WERI-Rb-1 (cell line): ENCODE measurements at regions not wholly inside any gene's neighbourhood (a gene's known extent, or its start where the extent isn't known, plus 50 kb on each side); places are given as distances from the start of the nearest gene placed in this dataset.
"Not testable (repeated sequence)": the region's sequence is repeated elsewhere in the genome, so short reads cannot be mapped to it uniquely, and the experiment has no call there.

Experiments used
- DNase-seq: peaks from one replicate; pipeline ENCODE4 v3.0.0-alpha.2; 2020
- H3K27ac ChIP-seq: fragments of 250-450 bp; sonication (Bioruptor Pico); 2 replicates; pipeline ENCODE4 v1.5.1; 2020; ENCODE audit warnings: mild to moderate bottlenecking, moderate library complexity
- H3K27me3 ChIP-seq: fragments of 250-450 bp; sonication (Bioruptor Pico); 2 replicates; pipeline ENCODE4 v1.5.1; 2021; ENCODE audit warnings: mild to moderate bottlenecking, low read depth, moderate library complexity; ENCODE audit not compliant: insufficient read depth, severe bottlenecking
- H3K36me3 ChIP-seq: fragments of 250-450 bp; sonication (Bioruptor Pico); 2 replicates; pipeline ENCODE4 v1.5.1; 2020; ENCODE audit warnings: mild to moderate bottlenecking, moderate library complexity
- H3K4me3 ChIP-seq: 2 replicates; pipeline ENCODE4 v1.5.1; 2011; ENCODE audit warnings: low read depth, mild to moderate bottlenecking, control low read depth, low read length
- H3K9me3 ChIP-seq: fragments of 250-450 bp; sonication (Bioruptor Pico); 2 replicates; pipeline ENCODE4 v1.5.1; 2021; ENCODE audit warnings: mild to moderate bottlenecking, moderate library complexity; ENCODE audit not compliant: severe bottlenecking
- TF ChIP-seq, protein P1 (sequence below): IDR thresholded peaks from 2 replicates; pipeline ENCODE4 v1.5.1; 2011; ENCODE audit warnings: low read depth, mild to moderate bottlenecking, control low read depth, inconsistent platforms, low read length

DNA sequence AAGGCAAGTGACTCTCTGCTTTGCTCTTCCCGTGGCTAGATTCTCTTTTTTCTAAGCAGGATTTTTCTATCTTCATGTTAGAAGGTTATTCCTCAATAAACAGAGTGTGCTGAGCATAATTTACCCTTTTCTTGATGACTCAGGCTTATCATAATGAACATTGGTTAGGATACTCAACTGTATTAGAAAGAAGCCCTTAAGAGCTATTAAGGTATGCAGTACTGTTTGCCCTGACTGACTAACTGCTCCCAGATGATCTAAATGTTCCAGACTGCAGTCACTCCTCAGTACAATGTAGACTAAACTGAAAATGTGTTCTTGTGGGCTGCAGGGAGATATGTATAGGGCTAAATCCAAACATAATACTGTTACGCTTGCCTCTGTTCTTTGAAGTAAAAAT is 687.8 kb downstream of the NUP35 start:
- Histone ChIP-seq H3K9me3 (no peaks in the 10 kb centered on the region), H3K36me3 (no peaks in the 10 kb centered on the region), H3K4me3 (no peak overlapping the region), H3K27ac (no peak overlapping the region), H3K27me3 (no peaks in the 10 kb centered on the region)
- TF ChIP-seq, protein P1, sequence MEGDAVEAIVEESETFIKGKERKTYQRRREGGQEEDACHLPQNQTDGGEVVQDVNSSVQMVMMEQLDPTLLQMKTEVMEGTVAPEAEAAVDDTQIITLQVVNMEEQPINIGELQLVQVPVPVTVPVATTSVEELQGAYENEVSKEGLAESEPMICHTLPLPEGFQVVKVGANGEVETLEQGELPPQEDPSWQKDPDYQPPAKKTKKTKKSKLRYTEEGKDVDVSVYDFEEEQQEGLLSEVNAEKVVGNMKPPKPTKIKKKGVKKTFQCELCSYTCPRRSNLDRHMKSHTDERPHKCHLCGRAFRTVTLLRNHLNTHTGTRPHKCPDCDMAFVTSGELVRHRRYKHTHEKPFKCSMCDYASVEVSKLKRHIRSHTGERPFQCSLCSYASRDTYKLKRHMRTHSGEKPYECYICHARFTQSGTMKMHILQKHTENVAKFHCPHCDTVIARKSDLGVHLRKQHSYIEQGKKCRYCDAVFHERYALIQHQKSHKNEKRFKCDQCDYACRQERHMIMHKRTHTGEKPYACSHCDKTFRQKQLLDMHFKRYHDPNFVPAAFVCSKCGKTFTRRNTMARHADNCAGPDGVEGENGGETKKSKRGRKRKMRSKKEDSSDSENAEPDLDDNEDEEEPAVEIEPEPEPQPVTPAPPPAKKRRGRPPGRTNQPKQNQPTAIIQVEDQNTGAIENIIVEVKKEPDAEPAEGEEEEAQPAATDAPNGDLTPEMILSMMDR, result no peak
- DNase-seq, result no peak

DNA sequence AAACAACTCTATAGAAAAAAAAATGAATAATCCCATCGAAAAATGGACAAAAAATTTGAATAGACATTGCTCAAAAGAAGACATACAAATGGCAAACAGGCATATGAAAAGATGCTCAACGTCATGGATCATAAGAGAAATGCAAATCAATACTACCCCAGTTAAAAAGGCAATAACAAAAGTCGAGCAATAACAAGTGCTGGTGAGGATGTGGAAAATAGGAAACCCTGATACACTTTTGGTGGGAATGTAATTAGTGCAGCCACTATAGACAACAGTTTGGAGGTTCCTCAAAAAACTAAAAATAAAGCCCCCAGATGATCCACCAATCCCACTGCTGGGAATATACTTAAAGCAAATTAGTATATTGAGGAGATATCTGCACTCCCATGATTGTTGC is 701.5 kb downstream of the NUP35 start:
- Histone ChIP-seq H3K4me3 (no peak overlapping the region), H3K36me3 (no peaks in the 10 kb centered on the region), H3K9me3 (no peaks in the 10 kb centered on the region), H3K27ac (no peak overlapping the region), H3K27me3 (no peaks in the 10 kb centered on the region)
- no peak for DNase-seq
- TF ChIP-seq, protein P1, result no peak

DNA sequence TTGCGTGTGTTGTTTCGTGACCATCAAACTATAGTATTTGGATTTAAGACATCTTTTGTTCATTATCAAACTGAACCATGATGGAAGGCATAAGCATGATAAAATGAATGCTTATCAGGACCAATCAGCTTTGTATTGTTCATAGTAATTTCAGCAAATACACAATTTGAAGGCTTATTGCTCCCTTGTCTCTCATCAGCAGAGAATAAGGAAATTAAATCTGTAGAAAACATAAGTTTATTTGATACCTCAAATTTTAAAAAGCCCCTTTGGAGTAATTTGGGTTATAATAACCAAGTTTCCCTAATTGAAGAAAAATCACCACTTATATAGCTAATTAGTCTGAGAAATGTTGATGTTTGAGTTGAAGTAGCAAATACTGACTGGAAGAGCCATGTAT is 705.7 kb downstream of the NUP35 start:
- no peaks in the 10 kb centered on the region for H3K27me3 ChIP-seq
- H3K36me3 ChIP-seq, result no peaks in the 10 kb centered on the region
- no peak overlapping the region for H3K27ac ChIP-seq
- no peaks in the 10 kb centered on the region for H3K9me3 ChIP-seq
- DNase-seq, result no peak
- H3K4me3 ChIP-seq, result no peak overlapping the region
- TF ChIP-seq, protein P1, result no peak

DNA sequence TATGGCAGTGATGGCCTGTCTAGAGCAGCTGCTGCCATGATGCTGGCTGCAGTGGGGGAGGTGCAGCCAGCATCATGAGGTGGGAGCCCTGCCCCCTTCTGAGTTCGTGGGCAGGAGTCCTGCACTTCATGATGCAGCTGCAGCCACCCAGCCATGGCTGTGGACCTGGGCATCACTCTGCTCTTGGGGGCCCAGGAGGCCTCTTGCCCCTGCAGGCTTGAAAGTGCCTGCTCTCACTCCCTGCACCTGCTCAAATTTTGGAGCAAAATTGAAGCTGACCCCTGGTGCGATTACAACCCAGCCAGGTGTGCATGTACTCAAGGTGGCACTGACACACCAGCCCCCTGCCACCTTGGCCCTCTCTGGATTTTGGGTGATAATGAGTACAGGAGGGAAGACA is 712.9 kb downstream of the NUP35 start:
- Histone ChIP-seq H3K36me3 (no peaks in the 10 kb centered on the region), H3K9me3 (no peaks in the 10 kb centered on the region), H3K27me3 (no peaks in the 10 kb centered on the region), H3K4me3 (no peak overlapping the region), H3K27ac (no peak overlapping the region)
- TF ChIP-seq, protein P1, result no peak
- no peak for DNase-seq

DNA sequence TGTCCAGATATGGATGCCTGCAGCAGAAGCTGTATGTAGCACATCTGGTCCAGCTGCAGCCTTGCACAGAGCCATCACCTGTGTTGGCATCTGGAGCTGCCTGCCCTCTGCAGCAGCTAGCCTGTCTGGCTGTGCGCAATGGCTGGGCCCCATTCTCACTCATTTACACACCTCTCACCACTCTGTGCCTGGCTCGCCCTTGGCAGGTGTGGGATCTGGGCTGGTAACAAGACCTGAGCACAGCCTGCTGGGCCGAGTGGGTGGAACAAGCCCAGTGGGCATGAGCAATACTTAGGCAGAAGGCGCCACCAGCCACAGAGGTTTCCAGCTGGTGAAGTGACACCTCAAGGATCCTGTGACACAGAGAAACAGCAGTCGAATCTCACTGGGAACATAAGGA is 714.1 kb downstream of the NUP35 start:
- Histone ChIP-seq H3K4me3 (no peak overlapping the region), H3K27me3 (no peaks in the 10 kb centered on the region), H3K27ac (no peak overlapping the region), H3K9me3 (no peaks in the 10 kb centered on the region), H3K36me3 (no peaks in the 10 kb centered on the region)
- TF ChIP-seq, protein P1, result no peak
- no peak for DNase-seq

DNA sequence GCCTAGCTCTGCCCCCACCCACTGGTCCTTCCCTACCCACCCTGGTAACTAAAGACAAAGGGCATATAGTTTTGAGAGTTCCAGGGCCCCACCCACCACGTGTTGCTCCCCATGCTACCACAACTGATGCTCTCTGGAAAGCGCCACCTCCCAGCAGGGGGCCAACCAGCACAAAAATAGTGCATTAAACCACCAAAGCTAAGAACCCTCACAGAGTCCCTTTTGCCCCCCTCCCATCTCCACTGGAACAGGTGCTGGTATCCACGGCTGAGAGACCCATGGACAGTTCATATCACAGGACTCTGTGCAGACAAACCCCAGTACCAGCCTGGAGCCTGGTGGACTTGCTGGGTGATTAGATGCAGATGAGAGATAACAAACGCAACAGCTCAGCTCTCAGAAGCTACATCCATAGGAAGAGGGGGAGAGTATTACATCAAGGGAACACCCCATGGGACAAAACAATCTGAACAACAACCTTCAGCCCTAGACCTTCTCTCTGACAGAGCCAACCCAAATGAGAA is 715.9 kb downstream of the NUP35 start:
- no peaks in the 10 kb centered on the region for H3K27me3 ChIP-seq
- TF ChIP-seq, protein P1, result no peak
- H3K4me3 ChIP-seq, result no peak overlapping the region
- H3K36me3 ChIP-seq, result no peaks in the 10 kb centered on the region
- no peak for DNase-seq
- H3K27ac ChIP-seq, result no peak overlapping the region
- no peaks in the 10 kb centered on the region for H3K9me3 ChIP-seq

DNA sequence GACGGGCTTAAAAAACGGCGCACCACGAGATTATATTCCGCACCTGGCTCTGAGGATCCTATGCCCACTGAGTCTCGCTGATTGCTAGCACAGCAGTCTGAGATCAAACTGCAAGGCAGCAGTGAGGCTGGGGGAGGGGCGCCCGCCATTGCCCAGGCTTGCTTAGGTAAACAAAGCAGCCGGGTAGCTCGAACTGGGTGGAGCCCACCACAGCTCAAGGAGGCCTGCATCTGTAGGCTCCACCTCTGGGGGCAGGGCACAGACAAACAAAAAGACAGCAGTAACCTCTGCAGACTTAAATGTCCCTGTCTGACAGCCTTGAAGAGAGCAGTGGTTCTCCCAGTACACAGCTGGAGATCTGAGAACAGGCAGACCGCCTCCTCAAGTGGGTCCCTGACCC is 725.6 kb downstream of the NUP35 start:
- not testable (repeated sequence) for H3K27me3 ChIP-seq, H3K9me3 ChIP-seq, H3K36me3 ChIP-seq, H3K4me3 ChIP-seq, DNase-seq, H3K27ac ChIP-seq
